GM12878 (cell line): ENCODE measurements at regions not wholly inside any gene's neighbourhood (a gene's known extent, or its start where the extent isn't known, plus 50 kb on each side); places are given as distances from the start of the nearest gene placed in this dataset.

Source experiments
- ATAC-seq: fragments of 200-7000 bp; cut with Tn5 transposase; 3 replicates; pipeline ENCODE4 v1.9.1; 2020; ENCODE audit warnings: mild to moderate bottlenecking, moderate library complexity
- BruUV-seq: library from RNA; stranded (reverse); fragments of 400-500 nt; replicated peaks from 2 replicates; lab custom pipeline; 2021; lab: Mats Ljungman, UMichigan
- CTCF ChIA-PET: fragments of 300-600 bp; sonication (Branson Sonifier 250); formaldehyde crosslinking; extraction: SDS; loops from one replicate; lab custom pipeline; 2021; ENCODE audit warnings: inconsistent platforms; lab: Yijun Ruan, JAX
- POLR2A ChIA-PET: fragments of 350-600 bp; formaldehyde crosslinking; extraction: SDS; loops from one replicate; lab custom pipeline; 2021; ENCODE audit warnings: inconsistent platforms; lab: Charles Lee
- RAD21 ChIA-PET: fragments of 300-600 bp; sonication (Branson Sonifier 250); formaldehyde crosslinking; loops from one replicate; lab custom pipeline; 2023; ENCODE audit warnings: antibody characterized with exemption; ENCODE audit not compliant: unreplicated experiment; lab: Charles Lee
- SMC1A ChIA-PET: fragments of 300-600 bp; sonication (Branson Sonifier 250); formaldehyde crosslinking; loops from one replicate; lab custom pipeline; 2023; ENCODE audit not compliant: unreplicated experiment, uncharacterized antibody; lab: Charles Lee
- DNase-seq: peaks from one replicate; pipeline ENCODE4 v3.0.0-alpha.2; 2011; ENCODE audit warnings: low read depth, low spot score
- FAIRE-seq: peaks from 3 replicates; lab custom pipeline; 2011; peaks lifted over from hg19 to GRCh38; lab: Jason Lieb, UNC
- H2AFZ ChIP-seq: 2 replicates; pipeline ENCODE4 v1.6.0; 2011; ENCODE audit warnings: low read depth, low read length, control low read depth; ENCODE audit not compliant: control insufficient read depth
- H3K27ac ChIP-seq: 2 replicates; pipeline ENCODE4 v1.5.1; 2011; ENCODE audit warnings: control low read depth; ENCODE audit not compliant: control insufficient read depth, insufficient read depth
- H3K27me3 ChIP-seq, 2 experiments: replicated peaks in 1 of 2; 2 replicates each; pipeline versions ENCODE4 v1.6.0 to v1.6.1; 2011; ENCODE audit warnings: low read length in 1 of 2; ENCODE audit not compliant: control insufficient read depth in 2 of 2, insufficient read depth in 2 of 2
- H3K36me3 ChIP-seq, 2 experiments: 2 replicates each; pipeline ENCODE4 v1.5.1; 2011; ENCODE audit warnings: low read length in 1 of 2; ENCODE audit not compliant: control insufficient read depth in 2 of 2, insufficient read depth in 2 of 2
- H3K4me1 ChIP-seq: 2 replicates; pipeline ENCODE4 v1.6.1; 2011; ENCODE audit warnings: mild to moderate bottlenecking, low read length, moderate library complexity, mixed read lengths; ENCODE audit not compliant: control insufficient read depth, insufficient read depth
- H3K4me2 ChIP-seq: 2 replicates; pipeline ENCODE4 v1.6.0; 2011; ENCODE audit warnings: control low read depth; ENCODE audit not compliant: control insufficient read depth, insufficient read depth
- H3K4me3 ChIP-seq: fragments of 200-600 bp; sonication (generic); 2 replicates; pipeline ENCODE4 v1.5.1; 2016
- H3K79me2 ChIP-seq: 2 replicates; pipeline ENCODE4 v1.6.0; 2011; ENCODE audit warnings: low read length; ENCODE audit not compliant: control insufficient read depth, insufficient read depth
- H3K9ac ChIP-seq: 2 replicates; pipeline ENCODE4 v1.8.0; 2011; ENCODE audit warnings: low read length, control low read depth, mixed read lengths; ENCODE audit not compliant: control insufficient read depth, insufficient read depth
- H3K9me3 ChIP-seq: replicated peaks from 3 replicates; pipeline ENCODE4 v1.5.1; 2011; ENCODE audit warnings: mild to moderate bottlenecking, low read length; ENCODE audit not compliant: control insufficient read depth, insufficient read depth
- H4K20me1 ChIP-seq: 2 replicates; pipeline ENCODE4 v1.6.0; 2011; ENCODE audit not compliant: control insufficient read depth, insufficient read depth
- CBX5 ChIP-seq: sonication (generic); IDR thresholded peaks from 2 replicates; pipeline ENCODE4 v1.6.1; 2016; ENCODE audit warnings: low read depth, moderate library complexity, mild to moderate bottlenecking, inconsistent platforms
- CEBPZ ChIP-seq: fragments of 150-350 bp; IDR thresholded peaks from 2 replicates; pipeline ENCODE4 v1.6.1; 2016; ENCODE audit warnings: low read depth, low read length
- ESRRA ChIP-seq: IDR thresholded peaks from 2 replicates; pipeline ENCODE4 v1.6.1; 2012; ENCODE audit warnings: mild to moderate bottlenecking, low read length, improper control_type of control experiment
- HCFC1 ChIP-seq: fragments of 150-350 bp; IDR thresholded peaks from 2 replicates; pipeline ENCODE4 v1.6.1; 2014; ENCODE audit warnings: low read length
- WGBS: methylation state at CpG from one replicate; pipeline ENCODE4 v1.1.6; 2016; ENCODE audit warnings: low lambda C conversion rate; ENCODE audit not compliant: insufficient replicate concordance, insufficient coverage; ENCODE audit errors: missing lambda C conversion rate; 5-methylcytosine and 5-hydroxymethylcytosine counted together
- in situ Hi-C: fragments of 300-500 bp; cut with MboI; formaldehyde crosslinking; loops from 9 replicates; pipeline ENCODE4 v1.14.3; 2018; ENCODE audit warnings: mixed read lengths
- intact Hi-C: fragments of 100-400 bp; cut with micrococcal nuclease; formaldehyde crosslinking; loops from one replicate; pipeline ENCODE4 v1.14.2; 2022; ENCODE audit not compliant: unreplicated experiment

DNA sequence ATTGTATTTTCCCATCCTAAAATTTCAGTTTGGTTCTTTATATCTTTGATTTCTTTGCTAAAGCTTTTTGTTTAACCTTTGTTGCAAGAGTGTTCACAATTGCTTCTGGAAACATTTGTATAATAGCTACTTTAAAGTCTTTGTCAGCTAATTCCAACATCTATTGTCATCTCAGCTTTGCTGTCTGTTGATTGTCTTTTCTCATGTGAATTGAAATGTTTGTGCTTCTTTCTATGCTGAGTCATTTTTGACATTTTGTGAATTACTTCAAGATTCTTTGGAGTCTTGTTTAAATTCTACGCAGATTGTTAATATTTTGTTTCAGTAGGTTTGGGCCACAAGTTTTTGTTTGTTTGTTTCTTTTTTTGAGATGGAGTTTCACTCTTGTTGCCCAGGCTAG lies 73.2 kb downstream of the SUCNR1 start (continued):
- no peak for TF ChIP-seq CEBPZ
- TF ChIP-seq ESRRA: no peak
- no peak for TF ChIP-seq HCFC1

DNA sequence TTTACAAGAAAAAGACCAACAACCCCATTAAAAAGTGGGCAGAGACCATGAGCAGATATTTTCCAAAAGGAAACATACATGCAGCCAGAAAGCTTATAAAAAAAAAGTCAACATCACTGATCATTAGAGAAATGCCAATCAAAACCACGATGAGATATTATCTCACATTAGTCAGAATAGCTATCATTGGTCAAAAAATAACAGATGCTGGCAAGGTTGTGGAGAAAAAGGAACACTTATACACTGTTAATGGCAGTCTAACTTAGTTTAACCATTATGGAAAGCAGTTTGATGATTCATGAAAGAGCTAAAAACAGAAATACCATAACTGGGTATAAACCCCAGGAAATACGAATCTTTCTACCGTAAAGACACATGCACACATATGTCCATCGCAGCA lies 76.3 kb downstream of the SUCNR1 start:
- DNase-seq: no peak
- Histone ChIP-seq H3K36me3 (no peaks in the 10 kb centered on the region), H3K9me3 (no peaks in the 10 kb centered on the region), H3K27me3 (peaks cover 0 to 2% of the 10 kb centered on the region in 2 experiments; a peak in 1 of 4 replicates), H3K79me2 (no peaks in the 10 kb centered on the region), H3K4me1 (no peaks in the 10 kb centered on the region), H3K9ac (no peak overlapping the region), H2AFZ (no peak overlapping the region), H3K27ac (no peak overlapping the region), H3K4me3 (no peak overlapping the region), H3K4me2 (no peak overlapping the region), H4K20me1 (no peaks in the 10 kb centered on the region)
- no peak for FAIRE-seq
- SMC1A ChIA-PET: interaction anchor here (0.8 kb wide), 2 partner anchors 10 to 515 kb away, joined by 3 read pairs; no protein-coding TSS in a partner anchor
- POLR2A ChIA-PET: no interaction called here
- RAD21 ChIA-PET: no interaction called here
- BruUV-seq: no TSS peak
- no peak for TF ChIP-seq CBX5
- in situ Hi-C loops: no loop called here
- no peak for ATAC-seq
- intact Hi-C loops: no loop called here
- CTCF ChIA-PET: no interaction called here
- WGBS: 57% methylated on average over 4 of the region's 4 CpGs
